ENCODE measurements at regions not wholly inside any gene's neighbourhood (a gene's known extent, or its start where the extent isn't known, plus 50 kb on each side); places are given as distances from the start of the nearest gene placed in this dataset.

- DNase-seq = no peak
- no peak overlapping the region for H3K9ac ChIP-seq (ENCODE audit: low read length)
- no peaks in the 10 kb centered on the region for H3F3A ChIP-seq (ENCODE audit: insufficient read depth, low read length)
- H3K9me2 ChIP-seq (replicated peaks; ENCODE audit: insufficient read depth, low read length) = no peaks in the 10 kb centered on the region
- no peaks in the 10 kb centered on the region for H3K4me1 ChIP-seq (ENCODE audit: low read length)
- TF ChIP-seq EZH2phosphoT487 (IDR thresholded peaks at IDR 0.05; ENCODE audit: low read length) (no peak), CTCF (IDR thresholded peaks at IDR 0.05; ENCODE audit: low read length) (no peak)
- no peaks in the 10 kb centered on the region for H4K20me1 ChIP-seq (ENCODE audit: insufficient read depth, low read length)
- H3K4me3 ChIP-seq (ENCODE audit: low read length) = no peak overlapping the region
- no peak overlapping the region for H3K27ac ChIP-seq (ENCODE audit: low read length)
- no peaks in the 10 kb centered on the region for H3K36me3 ChIP-seq (replicated peaks; ENCODE audit: insufficient read depth, low read length)
- H3K27me3 ChIP-seq (replicated peaks; ENCODE audit: insufficient read depth, low read length) = no peaks in the 10 kb centered on the region
- H3K79me2 ChIP-seq (ENCODE audit: low read length) = no peaks in the 10 kb centered on the region
- no peak overlapping the region for H2AFZ ChIP-seq (ENCODE audit: low read length)
- no peaks in the 10 kb centered on the region for H3K9me3 ChIP-seq (replicated peaks; ENCODE audit: insufficient read depth, low read length)
- no peak overlapping the region for H3K4me2 ChIP-seq (ENCODE audit: low read depth, low read length)
These were observed 646.1 kb upstream of the SEMA6A start for GRCh38 chr5:117220730-117221129.

GRCh38 chr5:117218789-117219188 is 644.2 kb upstream of the SEMA6A start:
- no peak overlapping the region for H2AFZ ChIP-seq (ENCODE audit: low read length)
- no peaks in the 10 kb centered on the region for H3K27me3 ChIP-seq (replicated peaks; ENCODE audit: insufficient read depth, low read length)
- no peaks in the 10 kb centered on the region for H3K9me3 ChIP-seq (replicated peaks; ENCODE audit: insufficient read depth, low read length)
- H3K4me2 ChIP-seq (ENCODE audit: low read depth, low read length) = no peak overlapping the region
- H3K9ac ChIP-seq (ENCODE audit: low read length) = no peak overlapping the region
- DNase-seq = no peak
- H3F3A ChIP-seq (ENCODE audit: insufficient read depth, low read length) = no peaks in the 10 kb centered on the region
- H4K20me1 ChIP-seq (ENCODE audit: insufficient read depth, low read length) = no peaks in the 10 kb centered on the region
- no peaks in the 10 kb centered on the region for H3K4me1 ChIP-seq (ENCODE audit: low read length)
- TF ChIP-seq EZH2 (optimal IDR thresholded peaks at IDR 0.05; ENCODE audit: low read depth, low read length) (no peak), CTCF (IDR thresholded peaks at IDR 0.05; ENCODE audit: low read length) (no peak), EZH2phosphoT487 (IDR thresholded peaks at IDR 0.05; ENCODE audit: low read length) (no peak)
- no peaks in the 10 kb centered on the region for H3K36me3 ChIP-seq (replicated peaks; ENCODE audit: insufficient read depth, low read length)
- H3K79me2 ChIP-seq (ENCODE audit: low read length) = no peaks in the 10 kb centered on the region
- H3K27ac ChIP-seq (ENCODE audit: low read length) = no peak overlapping the region
- H3K4me3 ChIP-seq (ENCODE audit: low read length) = no peak overlapping the region
- no peaks in the 10 kb centered on the region for H3K9me2 ChIP-seq (replicated peaks; ENCODE audit: insufficient read depth, low read length)

- Histone ChIP-seq H4K20me1 (ENCODE audit: insufficient read depth, low read length) (no peaks in the 10 kb centered on the region), H2AFZ (ENCODE audit: low read length) (no peak overlapping the region), H3K27ac (ENCODE audit: low read length) (no peak overlapping the region), H3K36me3 (replicated peaks; ENCODE audit: insufficient read depth, low read length) (no peaks in the 10 kb centered on the region), H3K9me2 (replicated peaks; ENCODE audit: insufficient read depth, low read length) (no peaks in the 10 kb centered on the region), H3K4me2 (ENCODE audit: low read depth, low read length) (no peak overlapping the region), H3F3A (ENCODE audit: insufficient read depth, low read length) (no peaks in the 10 kb centered on the region), H3K79me2 (ENCODE audit: low read length) (no peaks in the 10 kb centered on the region), H3K4me3 (ENCODE audit: low read length) (no peak overlapping the region), H3K4me1 (ENCODE audit: low read length) (no peaks in the 10 kb centered on the region), H3K9me3 (replicated peaks; ENCODE audit: insufficient read depth, low read length) (no peaks in the 10 kb centered on the region), H3K27me3 (replicated peaks; ENCODE audit: insufficient read depth, low read length) (no peaks in the 10 kb centered on the region), H3K9ac (ENCODE audit: low read length) (no peak overlapping the region)
- TF ChIP-seq CTCF (IDR thresholded peaks at IDR 0.05; ENCODE audit: low read length) = no peak
- DNase-seq = no peak
These were observed 638.2 kb upstream of the SEMA6A start for GRCh38 chr5:117212866-117213265.

GRCh38 chr5:117210796-117211195 is 636.2 kb upstream of the SEMA6A start:
- no peak overlapping the region for H2AFZ ChIP-seq (ENCODE audit: low read length)
- no peaks in the 10 kb centered on the region for H3K9me2 ChIP-seq (replicated peaks; ENCODE audit: insufficient read depth, low read length)
- no peaks in the 10 kb centered on the region for H3F3A ChIP-seq (ENCODE audit: insufficient read depth, low read length)
- H4K20me1 ChIP-seq (ENCODE audit: insufficient read depth, low read length) = no peaks in the 10 kb centered on the region
- TF ChIP-seq EZH2phosphoT487 (IDR thresholded peaks at IDR 0.05; ENCODE audit: low read length) = no peak
- no peak for TF ChIP-seq CTCF (IDR thresholded peaks at IDR 0.05; ENCODE audit: low read length)
- no peak for TF ChIP-seq EZH2 (optimal IDR thresholded peaks at IDR 0.05; ENCODE audit: low read depth, low read length)
- no peaks in the 10 kb centered on the region for H3K27me3 ChIP-seq (replicated peaks; ENCODE audit: insufficient read depth, low read length)
- no peak overlapping the region for H3K4me2 ChIP-seq (ENCODE audit: low read depth, low read length)
- no peak overlapping the region for H3K27ac ChIP-seq (ENCODE audit: low read length)
- no peaks in the 10 kb centered on the region for H3K9me3 ChIP-seq (replicated peaks; ENCODE audit: insufficient read depth, low read length)
- no peaks in the 10 kb centered on the region for H3K79me2 ChIP-seq (ENCODE audit: low read length)
- no peak for DNase-seq
- H3K36me3 ChIP-seq (replicated peaks; ENCODE audit: insufficient read depth, low read length) = no peaks in the 10 kb centered on the region
- no peak overlapping the region for H3K4me3 ChIP-seq (ENCODE audit: low read length)
- no peaks in the 10 kb centered on the region for H3K4me1 ChIP-seq (ENCODE audit: low read length)
- no peak overlapping the region for H3K9ac ChIP-seq (ENCODE audit: low read length)
